Neural crest cell (in vitro differentiated cells): ENCODE measurements at regions not wholly inside any gene's neighbourhood (a gene's known extent, or its start where the extent isn't known, plus 50 kb on each side); places are given as distances from the start of the nearest gene placed in this dataset.

Experiments used
- DNase-seq: peaks from one replicate; pipeline ENCODE4 v3.0.0; 2021; ENCODE audit warnings: low read depth, mixed read lengths, low spot score
- H3K27ac Mint-ChIP-seq: one replicate; pipeline ENCODE4 v1.8.0; 2021; ENCODE audit warnings: mild to moderate bottlenecking, mixed read lengths; ENCODE audit not compliant: unreplicated experiment
- H3K27me3 Mint-ChIP-seq: 2 replicates; pipeline ENCODE4 v1.8.0; 2021; ENCODE audit warnings: low read depth, mild to moderate bottlenecking, mixed read lengths
- H3K36me3 Mint-ChIP-seq: 2 replicates; pipeline ENCODE4 v1.8.0; 2021; ENCODE audit warnings: low read depth, mild to moderate bottlenecking, mixed read lengths
- H3K4me1 Mint-ChIP-seq: 2 replicates; pipeline ENCODE4 v1.8.0; 2021; ENCODE audit warnings: mixed read lengths
- H3K4me3 Mint-ChIP-seq: one replicate; pipeline ENCODE4 v1.8.0; 2021; ENCODE audit warnings: mild to moderate bottlenecking, mixed read lengths
- H3K9me3 Mint-ChIP-seq: 2 replicates; pipeline ENCODE4 v1.8.0; 2021; ENCODE audit warnings: mixed read lengths
- CTCF ChIP-seq: fragments of 200-600 bp; sonication (generic); conservative IDR thresholded peaks from 2 replicates; pipeline ENCODE4 v1.5.0; 2021; ENCODE audit warnings: antibody characterized with exemption, mild to moderate bottlenecking

- Mint-ChIP-seq H3K4me3 (no peak overlapping the region), H3K36me3 (no peaks in the 10 kb centered on the region), H3K9me3 (no peaks in the 10 kb centered on the region), H3K27me3 (peaks cover 22% of the 10 kb centered on the region), H3K4me1 (peaks cover 3% of the 10 kb centered on the region), H3K27ac (no peak overlapping the region)
- TF ChIP-seq CTCF = no peak
- DNase-seq = no peak
Observed at GRCh38 chr6:33963136-33963750, 159.4 kb upstream of the MLN start.

- Mint-ChIP-seq H3K36me3 (no peaks in the 10 kb centered on the region), H3K27ac (no peak overlapping the region), H3K4me3 (no peak overlapping the region), H3K4me1 (peaks cover 7% of the 10 kb centered on the region), H3K9me3 (no peaks in the 10 kb centered on the region), H3K27me3 (peaks cover 14% of the 10 kb centered on the region)
- no peak for TF ChIP-seq CTCF
- DNase-seq = no peak
Observed at GRCh38 chr6:33962246-33963027, 158.6 kb upstream of the MLN start.

GRCh38 chr6:33961691-33962090 lies 157.9 kb upstream of the MLN start:
- Mint-ChIP-seq H3K4me3 (no peak overlapping the region), H3K27me3 (peaks cover 7% of the 10 kb centered on the region), H3K9me3 (no peaks in the 10 kb centered on the region), H3K36me3 (no peaks in the 10 kb centered on the region), H3K27ac (no peak overlapping the region), H3K4me1 (peaks cover 8% of the 10 kb centered on the region)
- no peak for DNase-seq
- no peak for TF ChIP-seq CTCF

GRCh38 chr6:33960345-33961313 lies 156.8 kb upstream of the MLN start:
- DNase-seq = no peak
- H3K9me3 Mint-ChIP-seq = no peaks in the 10 kb centered on the region
- no peak overlapping the region for H3K4me3 Mint-ChIP-seq
- H3K27ac Mint-ChIP-seq = no peak overlapping the region
- peaks cover 2% of the 10 kb centered on the region for H3K27me3 Mint-ChIP-seq
- H3K4me1 Mint-ChIP-seq = peaks cover 8% of the 10 kb centered on the region
- no peak for TF ChIP-seq CTCF
- no peaks in the 10 kb centered on the region for H3K36me3 Mint-ChIP-seq

GRCh38 chr6:33959661-33960344 lies 156.0 kb upstream of the MLN start:
- Mint-ChIP-seq H3K27ac (no peak overlapping the region), H3K4me3 (no peak overlapping the region), H3K27me3 (no peaks in the 10 kb centered on the region), H3K9me3 (no peaks in the 10 kb centered on the region), H3K36me3 (no peaks in the 10 kb centered on the region), H3K4me1 (peaks cover 8% of the 10 kb centered on the region)
- DNase-seq = no peak
- no peak for TF ChIP-seq CTCF
